Calu3 (cell line): ENCODE measurements at regions not wholly inside any gene's neighbourhood (a gene's known extent, or its start where the extent isn't known, plus 50 kb on each side); places are given as distances from the start of the nearest gene placed in this dataset.
"Not testable (repeated sequence)": the region's sequence is repeated elsewhere in the genome, so short reads cannot be mapped to it uniquely, and the experiment has no call there.

Experiments
- BruUV-seq: library from RNA; stranded (reverse); fragments of 400-500 nt; replicated peaks from 2 replicates; lab custom pipeline; 2021; lab: Mats Ljungman, UMichigan
- CTCF ChIA-PET: fragments of 300-600 bp; sonication (Branson Sonifier 250); formaldehyde crosslinking; loops from one replicate; lab custom pipeline; 2022; ENCODE audit warnings: antibody characterized with exemption; lab: Charles Lee
- DNase-seq: peaks from one replicate; pipeline ENCODE4 v3.0.0; 2022
- H3K27ac Mint-ChIP-seq: one replicate; pipeline ENCODE4 v1.8.0; 2022; ENCODE audit warnings: mixed read lengths; ENCODE audit not compliant: unreplicated experiment
- H3K27me3 Mint-ChIP-seq: one replicate; pipeline ENCODE4 v1.8.0; 2022; ENCODE audit warnings: mixed read lengths; ENCODE audit not compliant: unreplicated experiment
- H3K36me3 Mint-ChIP-seq: one replicate; pipeline ENCODE4 v1.8.0; 2022; ENCODE audit warnings: mild to moderate bottlenecking, moderate library complexity, mixed read lengths; ENCODE audit not compliant: insufficient read depth, unreplicated experiment
- H3K4me1 Mint-ChIP-seq: one replicate; pipeline ENCODE4 v1.8.0; 2022; ENCODE audit warnings: mild to moderate bottlenecking, low read depth, mixed read lengths; ENCODE audit not compliant: unreplicated experiment
- H3K4me3 Mint-ChIP-seq: one replicate; pipeline ENCODE4 v1.8.0; 2022; ENCODE audit warnings: mild to moderate bottlenecking, low read depth, moderate library complexity, mixed read lengths; ENCODE audit not compliant: unreplicated experiment
- H3K9me3 Mint-ChIP-seq: one replicate; pipeline ENCODE4 v1.8.0; 2022; ENCODE audit warnings: low read depth, mixed read lengths; ENCODE audit not compliant: unreplicated experiment
- CTCF ChIP-seq: fragments of 200-600 bp; IDR thresholded peaks from one replicate; pipeline ENCODE4 v1.8.0; 2022; ENCODE audit warnings: antibody characterized with exemption; ENCODE audit not compliant: unreplicated experiment
- intact Hi-C: fragments of 100-400 bp; cut with micrococcal nuclease; formaldehyde crosslinking; loops from one replicate; pipeline ENCODE4 v1.10.0; 2022; ENCODE audit not compliant: unreplicated experiment

- Mint-ChIP-seq H3K4me3 (no peak overlapping the region), H3K27me3 (no peaks in the 10 kb centered on the region), H3K36me3 (peaks cover 9% of the 10 kb centered on the region), H3K4me1 (no peaks in the 10 kb centered on the region), H3K9me3 (peaks cover 10% of the 10 kb centered on the region), H3K27ac (no peak overlapping the region)
- TF ChIP-seq CTCF: no peak
- no peak for DNase-seq
- intact Hi-C loops: no loop called here
- BruUV-seq: no TSS peak
- CTCF ChIA-PET: no interaction called here
These were observed 769.2 kb upstream of the DEFB115 start for GRCh38 chr20:30487947-30488926.

- H3K27ac Mint-ChIP-seq: no peak overlapping the region
- H3K9me3 Mint-ChIP-seq: peaks cover 5% of the 10 kb centered on the region
- intact Hi-C loops: no loop called here
- no peak for DNase-seq
- H3K27me3 Mint-ChIP-seq: no peaks in the 10 kb centered on the region
- no peak for TF ChIP-seq CTCF
- CTCF ChIA-PET: no interaction called here
- no TSS peak for BruUV-seq
- H3K36me3 Mint-ChIP-seq: peaks cover 9% of the 10 kb centered on the region
- H3K4me3 Mint-ChIP-seq: no peak overlapping the region
- no peaks in the 10 kb centered on the region for H3K4me1 Mint-ChIP-seq
These were observed 768.4 kb upstream of the DEFB115 start for GRCh38 chr20:30488941-30489613.

- Mint-ChIP-seq H3K27ac (no peak overlapping the region), H3K27me3 (no peaks in the 10 kb centered on the region), H3K36me3 (peaks cover 9% of the 10 kb centered on the region), H3K4me1 (no peaks in the 10 kb centered on the region), H3K9me3 (peaks cover 5% of the 10 kb centered on the region), H3K4me3 (no peak overlapping the region)
- no peak for DNase-seq
- no TSS peak for BruUV-seq
- no peak for TF ChIP-seq CTCF
- intact Hi-C loops: no loop called here
- CTCF ChIA-PET: no interaction called here
These were observed 767.9 kb upstream of the DEFB115 start for GRCh38 chr20:30489614-30490003.

GRCh38 chr20:30491016-30491415, 766.4 kb upstream of the DEFB115 start:
- no peak overlapping the region for H3K27ac Mint-ChIP-seq
- peaks cover under 1% of the 10 kb centered on the region for H3K36me3 Mint-ChIP-seq
- H3K27me3 Mint-ChIP-seq: no peaks in the 10 kb centered on the region
- intact Hi-C loops: no loop called here
- no peak overlapping the region for H3K4me3 Mint-ChIP-seq
- H3K9me3 Mint-ChIP-seq: peaks cover 5% of the 10 kb centered on the region
- CTCF ChIA-PET: no interaction called here
- no peak for TF ChIP-seq CTCF
- H3K4me1 Mint-ChIP-seq: no peaks in the 10 kb centered on the region
- DNase-seq: no peak
- BruUV-seq: no TSS peak

- intact Hi-C loops, H3K27ac Mint-ChIP-seq, H3K36me3 Mint-ChIP-seq, H3K27me3 Mint-ChIP-seq, H3K9me3 Mint-ChIP-seq, H3K4me3 Mint-ChIP-seq, DNase-seq, CTCF ChIA-PET, H3K4me1 Mint-ChIP-seq, BruUV-seq: not testable (repeated sequence)
These were observed 760.8 kb upstream of the DEFB115 start for GRCh38 chr20:30496656-30497055.

- DNase-seq, H3K27me3 Mint-ChIP-seq, H3K27ac Mint-ChIP-seq, H3K4me3 Mint-ChIP-seq, H3K9me3 Mint-ChIP-seq, CTCF ChIA-PET, H3K4me1 Mint-ChIP-seq, H3K36me3 Mint-ChIP-seq, intact Hi-C loops, BruUV-seq: not testable (repeated sequence)
These were observed 760.3 kb upstream of the DEFB115 start for GRCh38 chr20:30497191-30497590.
